GM19468 (cell line): ENCODE measurements at regions not wholly inside any gene's neighbourhood (a gene's known extent, or its start where the extent isn't known, plus 50 kb on each side); places are given as distances from the start of the nearest gene placed in this dataset.

Experiments used
- ATAC-seq: cut with Tn5 transposase; IDR thresholded peaks from one replicate; pipeline ENCODE4 v1.9.1; 2021; ENCODE audit warnings: mild to moderate bottlenecking, moderate library complexity, moderate number of reproducible peaks; ENCODE audit not compliant: unreplicated experiment; ENCODE audit errors: extremely low read depth

- no peak for ATAC-seq
Measured at GRCh38 chr16:86383488-86384262, 126.7 kb upstream of the FOXF1 start.

GRCh38 chr16:86384263-86384649, 126.1 kb upstream of the FOXF1 start:
- ATAC-seq = no peak

GRCh38 chr16:86384980-86385379, 125.3 kb upstream of the FOXF1 start:
- ATAC-seq = no peak

GRCh38 chr16:86387468-86388440, 122.6 kb upstream of the FOXF1 start:
- ATAC-seq = no peak

- ATAC-seq = no peak
Measured at GRCh38 chr16:86388976-86389375, 121.4 kb upstream of the FOXF1 start.

GRCh38 chr16:86389566-86390328, 120.6 kb upstream of the FOXF1 start:
- no peak for ATAC-seq

- ATAC-seq = no peak
Measured at GRCh38 chr16:86390335-86390734, 120.0 kb upstream of the FOXF1 start.

- ATAC-seq = no peak
Measured at GRCh38 chr16:86391486-86391885, 118.8 kb upstream of the FOXF1 start.

GRCh38 chr16:86391984-86392383, 118.3 kb upstream of the FOXF1 start:
- no peak for ATAC-seq

GRCh38 chr16:86392436-86393152, 117.7 kb upstream of the FOXF1 start:
- no peak for ATAC-seq

- ATAC-seq = no peak
Measured at GRCh38 chr16:86393907-86394626, 116.3 kb upstream of the FOXF1 start.

GRCh38 chr16:86395477-86395876, 114.8 kb upstream of the FOXF1 start:
- ATAC-seq = no peak

GRCh38 chr16:86396422-86396821, 113.9 kb upstream of the FOXF1 start:
- ATAC-seq = no peak

- ATAC-seq = no peak
Measured at GRCh38 chr16:86396901-86397311, 113.4 kb upstream of the FOXF1 start.

- no peak for ATAC-seq
Measured at GRCh38 chr16:86398201-86398600, 112.1 kb upstream of the FOXF1 start.

- ATAC-seq = no peak
Measured at GRCh38 chr16:86398622-86399021, 111.7 kb upstream of the FOXF1 start.

- ATAC-seq = no peak
Measured at GRCh38 chr16:86401126-86401525, 109.2 kb upstream of the FOXF1 start.

GRCh38 chr16:86403085-86403484, 107.2 kb upstream of the FOXF1 start:
- ATAC-seq = no peak

- ATAC-seq = no peak
Measured at GRCh38 chr16:86403541-86404163, 106.7 kb upstream of the FOXF1 start.
